NCI-H2107 (cell line): ENCODE measurements at regions not wholly inside any gene's neighbourhood (a gene's known extent, or its start where the extent isn't known, plus 50 kb on each side); places are given as distances from the start of the nearest gene placed in this dataset.
"Not testable (repeated sequence)": the region's sequence is repeated elsewhere in the genome, so short reads cannot be mapped to it uniquely, and the experiment has no call there.

Experiments used
- DNase-seq: peaks from one replicate; lab custom pipeline; 2025; lab: John Stamatoyannopoulos, UW

GRCh38 chr4:129999156-129999555 lies 903.2 kb downstream of the C4orf33 start:
- DNase-seq, result no peak

DNA sequence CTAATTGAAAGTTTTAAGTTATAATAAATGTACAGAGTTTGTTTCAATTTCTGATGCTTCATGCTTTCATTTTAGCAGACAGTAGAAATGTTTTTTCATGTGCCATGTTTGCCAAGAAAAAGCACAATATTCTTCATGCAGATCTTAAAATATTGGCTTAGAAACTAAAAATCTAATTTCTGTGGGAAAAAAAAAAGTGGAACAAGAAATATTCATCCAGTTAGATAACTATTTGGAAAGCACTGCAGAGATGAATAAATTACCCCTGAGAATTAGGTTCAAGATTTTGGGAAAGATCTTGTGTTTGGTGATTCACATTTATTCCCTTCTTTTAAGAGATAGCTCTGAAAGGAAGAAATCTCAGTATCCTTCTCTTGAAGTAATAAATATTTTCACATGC lies 912.5 kb downstream of the C4orf33 start:
- DNase-seq, result no peak

DNA sequence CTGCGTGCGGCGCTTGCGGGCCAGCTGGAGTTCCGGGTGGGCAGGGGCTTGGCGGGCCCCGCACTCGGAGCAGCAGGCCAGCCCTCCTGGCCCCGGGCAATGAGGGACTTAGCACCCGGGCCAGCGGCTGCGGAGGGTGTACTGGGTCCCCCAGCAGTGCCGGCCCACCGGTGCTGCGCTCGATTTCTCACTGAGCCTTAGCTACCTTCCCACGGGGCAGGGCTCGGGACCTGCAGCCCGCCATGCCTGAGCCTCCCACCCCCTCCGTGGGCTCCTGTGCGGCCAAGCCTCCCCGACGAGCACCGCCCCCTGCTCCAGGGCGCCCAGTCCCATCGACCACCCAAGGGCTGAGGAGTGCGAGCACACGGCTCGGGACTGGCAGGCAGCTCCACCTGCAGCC lies 916.9 kb downstream of the C4orf33 start:
- not testable (repeated sequence) for DNase-seq

GRCh38 chr4:130021706-130022105 lies 925.8 kb downstream of the C4orf33 start:
- DNase-seq, result no peak

- no peak for DNase-seq
Observed at GRCh38 chr4:130023088-130023487, 927.1 kb downstream of the C4orf33 start.

- no peak for DNase-seq
Observed at GRCh38 chr4:130025701-130026100, 929.7 kb downstream of the C4orf33 start.

DNA sequence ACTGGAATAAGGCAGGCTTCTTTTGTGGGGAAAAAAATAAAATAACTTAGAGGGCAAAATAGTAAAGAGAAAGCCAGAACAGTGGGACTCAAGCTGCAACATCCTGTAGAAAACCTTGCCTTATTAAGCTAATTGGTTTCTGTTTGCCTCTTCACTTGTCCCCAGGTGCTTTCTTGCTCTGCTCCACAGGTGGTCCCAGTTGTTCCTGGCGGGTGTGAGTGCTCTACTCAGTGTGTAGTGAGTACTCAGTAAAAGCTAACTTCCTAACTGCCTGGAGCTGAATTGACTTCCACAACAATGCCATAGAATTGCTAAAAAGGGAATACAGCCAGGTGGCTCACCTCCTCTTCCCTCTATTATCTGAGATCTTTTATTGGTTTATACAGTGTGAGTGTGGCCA lies 930.2 kb downstream of the C4orf33 start:
- DNase-seq, result peak; percentile 60

- no peak for DNase-seq
Observed at GRCh38 chr4:130027973-130028372, 932.0 kb downstream of the C4orf33 start.

DNA sequence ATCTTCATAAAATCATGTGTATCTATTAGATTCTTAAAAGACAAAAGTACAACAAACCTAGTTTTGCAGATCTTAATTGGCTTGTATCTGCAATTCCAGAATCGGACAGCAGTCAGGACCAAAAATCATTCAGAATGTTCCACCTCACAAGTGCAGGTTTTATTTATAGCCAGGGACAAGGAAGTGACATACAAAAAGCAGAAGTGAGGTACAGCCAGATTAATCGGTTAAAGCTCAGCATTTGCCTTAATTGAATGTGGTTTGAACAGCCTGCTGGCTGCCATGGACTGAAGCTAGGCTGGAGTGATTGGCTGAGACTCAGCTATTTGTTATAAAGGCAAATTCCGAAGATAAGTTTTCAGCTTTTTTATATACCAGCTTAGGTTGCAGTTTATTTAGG lies 932.6 kb downstream of the C4orf33 start:
- no peak for DNase-seq

- no peak for DNase-seq
Observed at GRCh38 chr4:130029442-130029841, 933.5 kb downstream of the C4orf33 start.

GRCh38 chr4:130031858-130032257 lies 935.9 kb downstream of the C4orf33 start:
- DNase-seq, result no peak

DNA sequence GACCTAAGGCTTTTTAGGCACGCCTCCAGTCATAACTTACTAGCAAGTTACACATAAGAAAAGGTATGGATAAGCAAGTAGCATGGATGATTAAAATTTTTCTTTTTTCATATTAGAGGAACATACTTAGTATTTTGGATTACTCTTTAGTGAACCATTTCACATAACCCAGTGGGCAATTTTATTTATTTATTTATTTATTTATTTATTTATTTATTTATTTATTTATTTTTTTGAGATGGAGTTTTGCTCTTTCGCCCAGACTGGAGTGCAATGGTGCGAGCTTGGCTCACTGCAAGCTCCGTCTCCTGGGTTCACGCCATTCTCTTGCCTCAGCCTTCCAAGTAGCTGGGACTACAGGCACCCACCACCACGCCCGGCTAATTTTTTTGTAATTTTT lies 937.7 kb downstream of the C4orf33 start:
- not testable (repeated sequence) for DNase-seq

DNA sequence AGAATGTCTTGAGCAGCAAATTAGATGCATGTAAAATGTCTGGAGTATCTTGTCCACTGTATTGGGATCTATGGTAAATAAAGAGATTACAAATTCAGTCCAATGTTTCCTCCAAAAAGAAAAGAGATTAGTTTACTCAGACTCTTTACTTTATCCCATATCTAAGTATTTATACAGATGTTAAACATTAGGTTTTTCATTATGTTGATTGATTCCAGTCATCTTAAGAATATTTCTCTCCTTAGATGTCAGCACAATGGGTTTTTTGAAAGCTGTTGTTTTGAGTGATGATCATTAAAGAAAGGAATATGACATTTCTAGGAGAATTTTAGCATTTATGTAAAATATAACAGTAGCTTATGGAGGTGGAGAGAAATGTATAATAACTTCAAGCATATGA lies 938.9 kb downstream of the C4orf33 start:
- no peak for DNase-seq

GRCh38 chr4:130035391-130035790 lies 939.4 kb downstream of the C4orf33 start:
- no peak for DNase-seq

DNA sequence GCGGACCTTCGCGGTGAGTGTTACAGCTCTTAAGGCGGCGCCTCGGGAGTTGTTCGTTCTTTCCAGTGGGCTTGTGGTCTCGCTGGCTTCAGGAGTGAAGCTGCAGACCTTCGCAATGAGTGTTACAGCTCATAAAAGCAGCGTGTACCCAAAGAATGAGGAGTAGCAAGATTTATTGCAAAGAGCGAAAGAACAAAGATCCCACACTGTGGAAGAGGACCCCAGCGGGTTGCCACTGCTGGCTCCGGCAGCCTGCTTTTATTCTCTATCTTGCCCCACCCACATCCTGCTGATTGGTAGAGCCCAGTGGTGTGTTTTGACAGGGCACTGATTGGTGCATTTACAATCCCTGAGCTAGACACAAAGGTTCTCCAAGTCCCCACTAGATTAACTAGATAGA lies 941.9 kb downstream of the C4orf33 start:
- DNase-seq, result not testable (repeated sequence)

DNA sequence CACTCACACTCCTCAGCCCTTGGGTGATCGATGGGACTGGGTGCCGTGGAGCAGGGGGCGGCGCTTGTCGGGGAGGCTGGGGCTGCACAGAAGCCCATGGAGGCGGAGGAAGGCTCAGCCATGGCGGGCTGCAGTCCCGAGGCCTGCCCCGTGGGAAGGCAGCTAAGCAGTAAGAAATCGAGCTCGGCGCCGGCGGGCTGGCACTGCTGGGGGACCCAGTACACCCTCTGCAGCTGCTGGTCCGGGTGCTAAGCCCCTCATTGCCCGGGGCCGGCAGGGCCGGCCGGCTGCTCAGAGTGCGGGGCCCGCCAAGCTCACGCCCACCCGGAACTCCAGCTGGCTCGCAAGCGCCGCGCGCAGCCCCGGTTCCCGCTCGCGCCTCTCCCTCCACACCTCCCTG lies 942.6 kb downstream of the C4orf33 start:
- DNase-seq, result not testable (repeated sequence)

DNA sequence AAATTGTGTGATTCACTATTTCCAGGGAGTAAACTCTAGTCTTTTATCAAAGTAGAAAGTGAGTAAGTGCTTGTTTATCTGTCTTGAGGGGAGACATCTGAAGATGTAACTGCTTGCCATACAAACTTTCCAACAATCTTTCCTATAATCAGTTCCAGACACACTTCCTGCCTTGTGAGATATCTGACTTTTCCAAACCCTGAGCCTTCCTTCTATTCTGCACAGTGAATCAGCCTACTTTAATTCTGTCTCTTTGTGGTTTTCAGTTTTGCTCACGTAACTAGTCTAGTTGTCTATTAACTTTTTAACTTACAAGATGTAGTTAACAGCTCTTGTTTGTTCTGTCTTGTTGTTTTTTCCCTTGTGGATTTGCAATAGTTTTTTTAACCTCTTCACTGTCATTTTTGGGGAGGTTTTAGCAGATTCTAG lies 947.8 kb downstream of the C4orf33 start:
- no peak for DNase-seq

DNA sequence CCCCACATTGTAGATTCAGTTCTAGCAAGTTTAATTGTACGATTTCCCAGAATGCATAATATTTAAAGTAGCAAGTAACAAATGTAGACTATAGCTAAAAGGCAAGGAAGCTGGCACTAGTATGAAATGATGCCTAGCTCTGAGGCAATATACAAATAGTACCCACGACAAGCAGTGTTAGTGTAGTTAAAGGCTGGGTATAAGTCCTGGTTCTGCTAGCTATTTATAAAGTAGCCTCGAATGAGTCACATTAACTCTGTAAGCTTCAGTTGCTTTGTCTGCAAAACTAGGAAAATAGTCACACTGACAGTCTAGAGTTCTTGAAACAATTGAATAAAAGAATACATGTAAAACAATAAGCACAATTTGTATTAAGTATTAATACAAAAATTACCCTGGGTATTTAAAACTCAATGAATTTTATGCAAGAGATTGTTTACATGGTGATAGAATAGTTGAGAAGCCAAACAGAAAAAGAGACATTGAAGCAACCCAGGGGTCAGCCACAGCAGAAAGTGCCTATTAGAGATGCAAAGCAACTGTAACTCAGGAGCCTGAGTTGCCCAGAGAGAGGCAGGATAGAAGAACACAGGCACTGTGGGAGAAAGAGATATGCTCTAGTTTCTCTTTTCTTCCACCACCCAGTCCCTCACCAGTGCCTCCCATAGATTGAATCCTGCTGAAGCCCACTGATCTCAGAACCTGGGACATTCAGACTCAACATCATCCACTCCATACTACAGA lies 949.0 kb downstream of the C4orf33 start:
- DNase-seq, result no peak

DNA sequence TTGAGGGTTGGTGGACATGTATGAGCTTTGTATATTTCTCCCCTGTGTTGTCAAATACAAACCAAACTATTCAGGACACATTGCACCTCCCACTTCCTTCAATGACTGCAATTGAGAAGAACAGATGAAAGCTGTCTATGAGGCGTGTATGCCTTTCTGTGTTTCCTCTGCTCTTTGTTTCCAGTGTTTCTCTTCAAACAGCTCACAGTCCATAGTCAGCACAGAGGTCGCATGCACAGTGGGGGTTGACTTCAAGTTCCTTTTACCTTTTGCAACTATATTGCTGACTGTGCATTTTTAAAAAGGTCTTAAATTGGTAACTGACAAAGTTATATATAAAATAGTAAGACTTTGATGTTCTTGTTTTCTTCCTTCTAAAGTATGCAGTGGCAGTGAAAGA lies 957.8 kb downstream of the C4orf33 start:
- no peak for DNase-seq

DNA sequence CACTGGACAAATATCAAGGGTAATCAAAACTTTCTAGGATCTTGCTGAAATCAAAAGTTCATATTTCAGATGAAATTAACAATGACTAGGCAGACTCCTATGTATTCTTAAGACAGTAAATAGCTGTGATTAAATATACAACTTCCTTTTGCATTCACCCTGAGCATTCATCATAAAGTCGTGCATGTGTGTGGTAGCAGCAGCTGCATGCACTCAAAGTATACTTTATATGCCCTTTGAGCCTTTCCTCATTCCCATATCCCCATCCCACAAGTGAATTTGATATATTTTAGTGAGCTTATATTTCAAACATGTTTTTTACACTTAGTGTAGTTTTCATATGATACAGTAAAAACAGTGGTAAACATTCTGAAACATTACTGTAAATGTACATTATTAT lies 959.0 kb downstream of the C4orf33 start:
- DNase-seq, result no peak

GRCh38 chr4:130056286-130056685 lies 960.3 kb downstream of the C4orf33 start:
- no peak for DNase-seq

- DNase-seq, result no peak
Observed at GRCh38 chr4:130064471-130064870, 968.5 kb downstream of the C4orf33 start.

GRCh38 chr4:130067419-130067818 lies 971.5 kb downstream of the C4orf33 start:
- DNase-seq, result no peak

DNA sequence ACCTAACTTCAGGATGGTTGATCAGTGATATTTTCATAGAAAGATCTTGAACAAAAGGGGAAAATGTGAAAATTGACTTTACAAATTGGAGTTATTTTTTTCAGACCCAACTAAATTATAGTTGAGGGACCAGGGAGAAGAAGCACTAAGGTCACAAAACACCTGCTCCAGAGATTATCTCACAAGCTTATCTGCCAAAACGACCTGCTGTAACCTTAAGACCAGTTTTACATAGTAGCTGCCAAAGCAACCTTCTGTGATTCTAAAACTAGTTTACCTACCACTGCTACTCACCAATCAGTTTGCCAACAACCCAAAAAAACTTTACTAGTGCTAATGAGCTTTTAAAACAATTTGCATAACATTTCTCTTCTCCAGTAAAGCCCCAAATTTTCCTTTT lies 972.1 kb downstream of the C4orf33 start:
- DNase-seq, result no peak
